ENCODE measurements at regions not wholly inside any gene's neighbourhood (a gene's known extent, or its start where the extent isn't known, plus 50 kb on each side); places are given as distances from the start of the nearest gene placed in this dataset.

DNA sequence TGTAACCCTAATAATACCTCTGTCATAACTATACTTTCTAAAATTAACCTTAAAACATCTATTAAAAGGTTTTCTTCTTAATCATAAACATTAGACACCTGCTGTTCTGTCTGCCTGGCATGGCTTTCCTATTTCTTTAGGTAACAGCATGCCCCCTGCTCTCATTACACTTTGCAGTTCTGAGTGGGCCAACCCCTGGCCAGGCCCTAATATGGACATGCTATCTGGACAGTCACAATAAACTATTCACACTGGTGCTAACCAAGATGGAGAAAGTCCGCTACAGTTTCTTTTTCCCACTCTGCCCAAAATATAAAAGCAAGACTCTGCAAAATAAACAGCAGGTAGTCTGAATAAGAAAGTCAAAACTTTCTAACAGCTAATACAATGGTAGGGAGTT, 84.0 kb downstream of the ELAPOR2 start:
- TF ChIP-seq, protein P1, sequence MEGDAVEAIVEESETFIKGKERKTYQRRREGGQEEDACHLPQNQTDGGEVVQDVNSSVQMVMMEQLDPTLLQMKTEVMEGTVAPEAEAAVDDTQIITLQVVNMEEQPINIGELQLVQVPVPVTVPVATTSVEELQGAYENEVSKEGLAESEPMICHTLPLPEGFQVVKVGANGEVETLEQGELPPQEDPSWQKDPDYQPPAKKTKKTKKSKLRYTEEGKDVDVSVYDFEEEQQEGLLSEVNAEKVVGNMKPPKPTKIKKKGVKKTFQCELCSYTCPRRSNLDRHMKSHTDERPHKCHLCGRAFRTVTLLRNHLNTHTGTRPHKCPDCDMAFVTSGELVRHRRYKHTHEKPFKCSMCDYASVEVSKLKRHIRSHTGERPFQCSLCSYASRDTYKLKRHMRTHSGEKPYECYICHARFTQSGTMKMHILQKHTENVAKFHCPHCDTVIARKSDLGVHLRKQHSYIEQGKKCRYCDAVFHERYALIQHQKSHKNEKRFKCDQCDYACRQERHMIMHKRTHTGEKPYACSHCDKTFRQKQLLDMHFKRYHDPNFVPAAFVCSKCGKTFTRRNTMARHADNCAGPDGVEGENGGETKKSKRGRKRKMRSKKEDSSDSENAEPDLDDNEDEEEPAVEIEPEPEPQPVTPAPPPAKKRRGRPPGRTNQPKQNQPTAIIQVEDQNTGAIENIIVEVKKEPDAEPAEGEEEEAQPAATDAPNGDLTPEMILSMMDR (conservative IDR thresholded peaks at IDR 0.05; ENCODE audit: low read depth, low read length): no peak
- no peak for TF ChIP-seq EZH2 (IDR thresholded peaks at IDR 0.05; ENCODE audit: borderline replicate concordance, low read depth, low read length, poor library complexity, severe bottlenecking)

Data from A673 (cell line).